HepG2 (cell line): ENCODE measurements at regions not wholly inside any gene's neighbourhood (a gene's known extent, or its start where the extent isn't known, plus 50 kb on each side); places are given as distances from the start of the nearest gene placed in this dataset.

Experiments used
- ATAC-seq: fragments of 200-7000 bp; cut with Tn5 transposase; 3 replicates; pipeline ENCODE4 v1.9.1; 2020; ENCODE audit warnings: mild to moderate bottlenecking, moderate library complexity
- BruUV-seq: library from RNA; stranded (reverse); fragments of 400-500 nt; replicated peaks from 2 replicates; lab custom pipeline; 2021; lab: Mats Ljungman, UMichigan
- CTCF ChIA-PET: fragments of 300-600 bp; formaldehyde crosslinking; extraction: SDS; loops from one replicate; lab custom pipeline; 2021; ENCODE audit warnings: low total read pairs, inconsistent platforms, low intra/inter-chr PET ratio; lab: Yijun Ruan, JAX
- POLR2A ChIA-PET: fragments of 350-600 bp; sonication (Branson Sonifier 250); formaldehyde crosslinking; loops from one replicate; lab custom pipeline; 2020; ENCODE audit warnings: antibody characterized with exemption, inconsistent platforms; lab: Yijun Ruan, JAX
- DNase-seq: peaks from one replicate; pipeline ENCODE4 v3.0.0-alpha.2; 2015; ENCODE audit warnings: low spot score
- FAIRE-seq: peaks from 3 replicates; lab custom pipeline; 2011; peaks lifted over from hg19 to GRCh38; lab: Jason Lieb, UNC
- H2AFZ ChIP-seq: one replicate; pipeline ENCODE4 v1.6.1; 2011; ENCODE audit warnings: low read length, inconsistent platforms
- H3K27ac ChIP-seq: fragments of 300-600 bp; 3 replicates; pipeline ENCODE4 v1.8.0; 2011; ENCODE audit warnings: mixed run types, mild to moderate bottlenecking, mixed read lengths, low read length, inconsistent platforms; ENCODE audit not compliant: insufficient read depth; ENCODE audit errors: extremely low read length
- H3K27me3 ChIP-seq, 2 experiments: fragments of 200-600 bp in 1 of 2; 2 replicates in 1 of 2; 3 replicates in 1 of 2; pipeline versions ENCODE4 v1.6.0 to v1.8.0; 2011; ENCODE audit warnings: low read length in 2 of 2, mild to moderate bottlenecking in 2 of 2, moderate library complexity in 2 of 2, inconsistent platforms in 1 of 2; ENCODE audit not compliant: insufficient read depth in 2 of 2, control insufficient read depth in 1 of 2
- H3K36me3 ChIP-seq, 2 experiments: fragments of 200-600 bp in 1 of 2; replicated peaks in 1 of 2; 2 replicates in 1 of 2; 3 replicates in 1 of 2; pipeline versions ENCODE4 v1.5.1 to v1.8.0; 2011; ENCODE audit warnings: low read length in 2 of 2, inconsistent platforms in 1 of 2; ENCODE audit not compliant: insufficient read depth in 2 of 2, control insufficient read depth in 1 of 2
- H3K4me1 ChIP-seq: 2 replicates; pipeline ENCODE4 v1.5.1; 2012; ENCODE audit warnings: low read length, inconsistent platforms; ENCODE audit not compliant: insufficient read depth
- H3K4me2 ChIP-seq: 2 replicates; pipeline ENCODE4 v1.6.0; 2011; ENCODE audit warnings: low read depth, low read length, inconsistent platforms
- H3K4me3 ChIP-seq, 3 experiments: fragments of 200-600 bp in 1 of 3; sonication (generic), shearing (Covaris generic) in 1 of 3; replicated peaks in 1 of 3; 2 replicates each; pipeline ENCODE4 v1.5.1; 2011 to 2016; ENCODE audit warnings: low read length in 3 of 3, inconsistent platforms in 2 of 3, low read depth in 2 of 3, mild to moderate bottlenecking in 2 of 3, control low read depth in 1 of 3, mixed read lengths in 1 of 3; ENCODE audit not compliant: insufficient read depth in 1 of 3
- H3K79me2 ChIP-seq: one replicate; pipeline ENCODE4 v1.6.1; 2011; ENCODE audit warnings: low read length, inconsistent platforms; ENCODE audit not compliant: insufficient read depth
- H3K9ac ChIP-seq: 2 replicates; pipeline ENCODE4 v1.6.0; 2011; ENCODE audit warnings: mild to moderate bottlenecking, low read depth, low read length, inconsistent platforms; ENCODE audit not compliant: insufficient read depth
- H3K9me3 ChIP-seq: 2 replicates; pipeline ENCODE4 v1.5.1; 2012; ENCODE audit warnings: mild to moderate bottlenecking, low read length
- H4K20me1 ChIP-seq: 2 replicates; pipeline ENCODE4 v1.6.0; 2011; ENCODE audit warnings: inconsistent platforms, mild to moderate bottlenecking, low read length, moderate library complexity; ENCODE audit not compliant: insufficient read depth
- BCL6 ChIP-seq: IDR thresholded peaks from 2 replicates; pipeline ENCODE4 v1.6.1; 2016; ENCODE audit warnings: missing genetic modification reagents, missing compliant biosample characterization
- FOXO1 ChIP-seq: sonication (generic); formaldehyde crosslinking; IDR thresholded peaks from 2 replicates; pipeline ENCODE4 v1.4.0; 2020; ENCODE audit warnings: missing genetic modification reagents
- HIVEP1 ChIP-seq: sonication (generic); formaldehyde crosslinking; IDR thresholded peaks from 2 replicates; pipeline ENCODE4 v1.4.0; 2020; ENCODE audit warnings: mild to moderate bottlenecking, missing genetic modification reagents
- MAFK ChIP-seq, 2 experiments: IDR thresholded peaks in 1 of 2; conservative IDR thresholded peaks in 1 of 2; 2 replicates each; pipeline ENCODE4 v1.6.1; 2011; ENCODE audit warnings: improper control_type of control experiment in 2 of 2, low read length in 2 of 2
- MEIS2 ChIP-seq: sonication (generic); formaldehyde crosslinking; IDR thresholded peaks from 2 replicates; pipeline ENCODE4 v1.9.0; 2021; ENCODE audit warnings: mild to moderate bottlenecking, missing genetic modification reagents
- POLR2AphosphoS2 ChIP-seq: IDR thresholded peaks from 2 replicates; pipeline ENCODE4 v1.6.1; 2011; ENCODE audit warnings: low read depth, low read length, improper control_type of control experiment
- RORA ChIP-seq: sonication (generic); formaldehyde crosslinking; IDR thresholded peaks from 2 replicates; pipeline ENCODE4 v1.5.0; 2020; ENCODE audit warnings: mild to moderate bottlenecking, missing genetic modification reagents, moderate library complexity
- TBX2 ChIP-seq: sonication (generic); formaldehyde crosslinking; IDR thresholded peaks from 2 replicates; pipeline ENCODE4 v1.5.0; 2020; ENCODE audit warnings: missing genetic modification reagents, mild to moderate bottlenecking, borderline replicate concordance
- THAP11 ChIP-seq: IDR thresholded peaks from 2 replicates; pipeline ENCODE4 v1.6.1; 2016; ENCODE audit warnings: missing biosample characterization, missing genetic modification reagents
- ZNF546 ChIP-seq: sonication (generic); formaldehyde crosslinking; conservative IDR thresholded peaks from 2 replicates; pipeline ENCODE4 v1.8.1; 2023; ENCODE audit warnings: mild to moderate bottlenecking, missing genetic modification reagents
- ZNF552 ChIP-seq: sonication (generic); formaldehyde crosslinking; IDR thresholded peaks from 2 replicates; pipeline ENCODE4 v1.9.0; 2022; ENCODE audit warnings: missing genetic modification reagents, mild to moderate bottlenecking, borderline replicate concordance
- ZNF572 ChIP-seq: sonication (generic); formaldehyde crosslinking; IDR thresholded peaks from 2 replicates; pipeline ENCODE4 v1.5.1; 2020; ENCODE audit warnings: mild to moderate bottlenecking, missing genetic modification reagents
- ZNF660 ChIP-seq: sonication (generic); formaldehyde crosslinking; IDR thresholded peaks from 2 replicates; pipeline ENCODE4 v1.5.1; 2020; ENCODE audit warnings: mild to moderate bottlenecking, low read depth, missing genetic modification reagents, borderline replicate concordance
- ZNF75D ChIP-seq: sonication (generic); formaldehyde crosslinking; IDR thresholded peaks from 2 replicates; pipeline ENCODE4 v1.8.1; 2023; ENCODE audit warnings: missing genetic modification reagents, mild to moderate bottlenecking, borderline replicate concordance
- ZNF879 ChIP-seq: sonication (generic); formaldehyde crosslinking; IDR thresholded peaks from 2 replicates; pipeline ENCODE4 v1.8.1; 2023; ENCODE audit warnings: missing genetic modification reagents
- WGBS: methylation state at CpG from one replicate; pipeline ENCODE4 v1.1.6; 2017; ENCODE audit warnings: low lambda C conversion rate; 5-methylcytosine and 5-hydroxymethylcytosine counted together
- in situ Hi-C: cut with HindIII; loops from 2 replicates; pipeline ENCODE4 v1.10.0; 2017; ENCODE audit warnings: low pct_unique_long_range_greater_than_20kb; ENCODE audit not compliant: extremely low pct_ligation_motif_present
- intact Hi-C: fragments of 100-400 bp; cut with micrococcal nuclease; formaldehyde crosslinking; loops from one replicate; pipeline ENCODE4 v1.10.0; 2022; ENCODE audit not compliant: unreplicated experiment
- TF ChIP-seq, protein P1 (sequence below): sonication (generic); formaldehyde crosslinking; IDR thresholded peaks from 2 replicates; pipeline ENCODE4 v1.5.0; 2020; ENCODE audit warnings: missing genetic modification reagents
- TF ChIP-seq, protein P2 (sequence below): sonication (generic); formaldehyde crosslinking; IDR thresholded peaks from 2 replicates; pipeline ENCODE4 v1.8.0; 2022; ENCODE audit warnings: missing genetic modification reagents, low read depth, mild to moderate bottlenecking, borderline replicate concordance
- TF ChIP-seq, protein P3 (sequence below): sonication (generic); formaldehyde crosslinking; IDR thresholded peaks from 2 replicates; pipeline ENCODE4 v1.5.1; 2020; ENCODE audit warnings: missing genetic modification reagents, mild to moderate bottlenecking, borderline replicate concordance
- TF ChIP-seq, protein P4 (sequence below): sonication (generic); formaldehyde crosslinking; IDR thresholded peaks from 2 replicates; pipeline ENCODE4 v1.5.0; 2020; ENCODE audit warnings: mild to moderate bottlenecking, missing genetic modification reagents, borderline replicate concordance

DNA sequence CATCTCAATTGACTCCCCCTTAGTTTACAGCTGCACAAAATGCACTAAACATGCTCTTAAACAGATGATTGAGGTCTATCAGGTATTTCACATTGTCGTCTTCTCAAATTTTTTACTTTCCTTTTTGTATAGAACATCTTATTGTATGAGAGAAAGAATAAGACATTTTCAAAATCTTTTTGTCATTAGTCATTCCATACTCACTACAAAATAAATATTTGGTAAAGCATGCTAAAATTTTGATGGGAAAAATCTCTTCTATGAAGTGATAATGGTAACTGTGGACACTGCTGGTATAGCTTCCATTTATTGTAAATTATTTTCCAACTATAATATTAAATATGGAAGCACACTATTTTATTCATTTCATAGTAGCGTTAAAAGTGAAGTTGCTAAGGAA is 185.6 kb upstream of the FSTL5 start:
- no peak overlapping the region for H3K4me3 ChIP-seq
- H3K4me1 ChIP-seq = no peaks in the 10 kb centered on the region
- H3K27me3 ChIP-seq = no peaks in the 10 kb centered on the region
- no peaks in the 10 kb centered on the region for H3K36me3 ChIP-seq
- POLR2A ChIA-PET = no interaction called here
- H3K27ac ChIP-seq = no peak overlapping the region
- ATAC-seq (no peak), DNase-seq (no peak), FAIRE-seq (no peak)
- no peak overlapping the region for H3K4me2 ChIP-seq
- TF ChIP-seq TBX2 (no peak), ZNF552 (CRISPR knock-in tag) (no peak), MAFK (conservative IDR thresholded peaks at IDR 0.05 in 1 of 2, IDR thresholded peaks at IDR 0.05 in 1 of 2; ENCODE audit: low read length in 2 of 2) (no peak), POLR2AphosphoS2 (no peak), THAP11 (no peak), ZNF660 (no peak), HIVEP1 (CRISPR knock-in tag) (no peak), ZNF546 (no peak), FOXO1 (CRISPR knock-in tag) (no peak), BCL6 (CRISPR knock-in tag) (no peak), ZNF572 (no peak), MEIS2 (CRISPR knock-in tag) (no peak), ZNF75D (CRISPR knock-in tag) (no peak), RORA (CRISPR knock-in tag) (no peak), ZNF879 (CRISPR knock-in tag) (no peak)
- TF ChIP-seq, protein P1, sequence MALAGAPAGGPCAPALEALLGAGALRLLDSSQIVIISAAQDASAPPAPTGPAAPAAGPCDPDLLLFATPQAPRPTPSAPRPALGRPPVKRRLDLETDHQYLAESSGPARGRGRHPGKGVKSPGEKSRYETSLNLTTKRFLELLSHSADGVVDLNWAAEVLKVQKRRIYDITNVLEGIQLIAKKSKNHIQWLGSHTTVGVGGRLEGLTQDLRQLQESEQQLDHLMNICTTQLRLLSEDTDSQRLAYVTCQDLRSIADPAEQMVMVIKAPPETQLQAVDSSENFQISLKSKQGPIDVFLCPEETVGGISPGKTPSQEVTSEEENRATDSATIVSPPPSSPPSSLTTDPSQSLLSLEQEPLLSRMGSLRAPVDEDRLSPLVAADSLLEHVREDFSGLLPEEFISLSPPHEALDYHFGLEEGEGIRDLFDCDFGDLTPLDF = no peak
- TF ChIP-seq, protein P2, sequence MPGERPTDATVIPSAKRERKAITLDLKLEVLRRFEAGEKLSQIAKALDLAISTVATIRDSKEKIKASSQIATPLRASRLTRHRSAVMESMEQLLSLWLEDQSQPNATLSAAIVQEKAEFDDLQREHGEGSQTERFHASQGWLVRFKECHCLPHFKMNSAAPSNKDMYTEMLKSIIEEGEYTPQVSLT (CRISPR knock-in tag) = no peak
- TF ChIP-seq, protein P3, sequence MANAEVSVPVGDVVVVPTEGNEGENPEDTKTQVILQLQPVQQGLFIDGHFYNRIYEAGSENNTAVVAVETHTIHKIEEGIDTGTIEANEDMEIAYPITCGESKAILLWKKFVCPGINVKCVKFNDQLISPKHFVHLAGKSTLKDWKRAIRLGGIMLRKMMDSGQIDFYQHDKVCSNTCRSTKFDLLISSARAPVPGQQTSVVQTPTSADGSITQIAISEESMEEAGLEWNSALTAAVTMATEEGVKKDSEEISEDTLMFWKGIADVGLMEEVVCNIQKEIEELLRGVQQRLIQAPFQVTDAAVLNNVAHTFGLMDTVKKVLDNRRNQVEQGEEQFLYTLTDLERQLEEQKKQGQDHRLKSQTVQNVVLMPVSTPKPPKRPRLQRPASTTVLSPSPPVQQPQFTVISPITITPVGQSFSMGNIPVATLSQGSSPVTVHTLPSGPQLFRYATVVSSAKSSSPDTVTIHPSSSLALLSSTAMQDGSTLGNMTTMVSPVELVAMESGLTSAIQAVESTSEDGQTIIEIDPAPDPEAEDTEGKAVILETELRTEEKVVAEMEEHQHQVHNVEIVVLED (CRISPR knock-in tag) = no peak
- TF ChIP-seq, protein P4, sequence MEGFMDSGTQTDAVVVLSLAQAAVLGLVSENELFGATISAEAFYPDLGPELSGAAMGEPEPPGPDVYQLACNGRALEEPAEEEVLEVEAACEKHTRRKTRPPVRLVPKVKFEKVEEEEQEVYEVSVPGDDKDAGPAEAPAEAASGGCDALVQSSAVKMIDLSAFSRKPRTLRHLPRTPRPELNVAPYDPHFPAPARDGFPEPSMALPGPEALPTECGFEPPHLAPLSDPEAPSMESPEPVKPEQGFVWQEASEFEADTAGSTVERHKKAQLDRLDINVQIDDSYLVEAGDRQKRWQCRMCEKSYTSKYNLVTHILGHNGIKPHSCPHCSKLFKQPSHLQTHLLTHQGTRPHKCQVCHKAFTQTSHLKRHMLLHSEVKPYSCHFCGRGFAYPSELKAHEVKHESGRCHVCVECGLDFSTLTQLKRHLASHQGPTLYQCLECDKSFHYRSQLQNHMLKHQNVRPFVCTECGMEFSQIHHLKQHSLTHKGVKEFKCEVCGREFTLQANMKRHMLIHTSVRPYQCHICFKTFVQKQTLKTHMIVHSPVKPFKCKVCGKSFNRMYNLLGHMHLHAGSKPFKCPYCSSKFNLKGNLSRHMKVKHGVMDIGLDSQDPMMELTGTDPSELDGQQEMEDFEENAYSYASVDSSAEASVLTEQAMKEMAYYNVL (CRISPR knock-in tag) = no peak
- no peaks in the 10 kb centered on the region for H3K79me2 ChIP-seq
- BruUV-seq = no TSS peak
- 3% methylated on average over 2 of the region's 2 CpGs for WGBS
- H3K9ac ChIP-seq = no peak overlapping the region
- intact Hi-C loops = no loop called here
- no peaks in the 10 kb centered on the region for H3K9me3 ChIP-seq
- in situ Hi-C loops = no loop called here
- H2AFZ ChIP-seq = no peak overlapping the region
- no peaks in the 10 kb centered on the region for H4K20me1 ChIP-seq
- CTCF ChIA-PET = no interaction called here
